ENCODE measurements at regions not wholly inside any gene's neighbourhood (a gene's known extent, or its start where the extent isn't known, plus 50 kb on each side); places are given as distances from the start of the nearest gene placed in this dataset.

DNA sequence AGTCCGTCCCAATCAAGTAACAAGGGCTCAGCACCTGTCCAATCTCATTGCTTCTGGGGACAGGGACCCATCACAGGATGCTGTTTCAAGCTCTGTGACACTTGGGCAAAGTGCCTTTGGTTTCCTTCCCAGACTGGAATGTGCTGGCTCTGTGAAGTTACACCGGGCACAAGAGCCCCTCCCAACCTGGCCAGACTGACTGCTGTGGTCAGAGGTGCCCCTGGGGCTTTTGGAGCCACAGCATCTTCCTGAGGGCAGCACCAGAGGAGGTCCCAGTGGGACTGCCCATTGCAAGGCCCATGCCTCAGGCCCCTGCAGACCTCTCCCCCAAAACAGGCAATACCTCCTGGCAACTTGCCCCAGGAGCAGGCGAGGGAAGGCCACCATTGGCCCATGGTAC lies 155.2 kb upstream of the GRK3 start (continued):
- TF ChIP-seq SRF (IDR thresholded peaks at IDR 0.05; ENCODE audit: low read depth, low read length) (no peak), KDM5A (IDR thresholded peaks at IDR 0.05; ENCODE audit: low read length) (no peak), SIN3A (conservative IDR thresholded peaks at IDR 0.05 in 1 of 2, IDR thresholded peaks at IDR 0.05 in 1 of 2; ENCODE audit: low read depth in 1 of 2, low read length in 2 of 2) (no peak), TBP (IDR thresholded peaks at IDR 0.05; ENCODE audit: low read depth, low read length) (no peak), HDAC2 (IDR thresholded peaks at IDR 0.05; ENCODE audit: borderline replicate concordance in 1 of 2, low read depth in 2 of 2, low read length in 2 of 2) (no peak)

All from H1 (cell line).